ENCODE measurements at regions not wholly inside any gene's neighbourhood (a gene's known extent, or its start where the extent isn't known, plus 50 kb on each side); places are given as distances from the start of the nearest gene placed in this dataset.

DNA sequence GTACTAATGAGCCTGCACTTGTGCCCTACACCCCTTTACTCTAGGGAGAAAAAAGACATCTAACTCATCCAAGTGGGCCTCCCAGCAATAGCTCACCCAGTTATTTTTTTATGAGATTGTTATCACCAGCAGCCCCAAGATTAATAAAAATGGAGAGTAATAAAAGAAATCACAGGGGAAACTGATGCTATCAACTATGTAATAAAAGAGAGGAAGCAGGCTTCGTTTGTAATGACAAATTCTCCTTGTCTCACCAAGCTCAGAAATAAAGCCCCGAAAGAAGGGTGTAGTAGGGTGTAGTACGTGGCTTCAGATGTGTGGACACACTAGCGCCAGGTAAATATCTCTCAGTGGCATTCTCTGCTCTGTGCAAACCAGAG is 204.9 kb downstream of the USP12 start:
- Mint-ChIP-seq H3K27me3 (ENCODE audit: unreplicated experiment) (no peaks in the 10 kb centered on the region), H3K27ac (ENCODE audit: unreplicated experiment) (no peak overlapping the region), H3K4me1 (ENCODE audit: low read depth, unreplicated experiment) (peaks cover 21% of the 10 kb centered on the region), H3K4me3 (ENCODE audit: low read depth, unreplicated experiment) (no peak overlapping the region), H3K36me3 (ENCODE audit: insufficient read depth, unreplicated experiment) (no peaks in the 10 kb centered on the region), H3K9me3 (ENCODE audit: low read depth, unreplicated experiment) (no peaks in the 10 kb centered on the region)
- intact Hi-C loops (cut with micrococcal nuclease; ENCODE audit: unreplicated experiment): no loop called here
- no TSS peak for BruUV-seq (replicated peaks)
- no peak for TF ChIP-seq CTCF (IDR thresholded peaks at IDR 0.05; ENCODE audit: unreplicated experiment)
- CTCF ChIA-PET: no interaction called here
- DNase-seq: no peak

DNA sequence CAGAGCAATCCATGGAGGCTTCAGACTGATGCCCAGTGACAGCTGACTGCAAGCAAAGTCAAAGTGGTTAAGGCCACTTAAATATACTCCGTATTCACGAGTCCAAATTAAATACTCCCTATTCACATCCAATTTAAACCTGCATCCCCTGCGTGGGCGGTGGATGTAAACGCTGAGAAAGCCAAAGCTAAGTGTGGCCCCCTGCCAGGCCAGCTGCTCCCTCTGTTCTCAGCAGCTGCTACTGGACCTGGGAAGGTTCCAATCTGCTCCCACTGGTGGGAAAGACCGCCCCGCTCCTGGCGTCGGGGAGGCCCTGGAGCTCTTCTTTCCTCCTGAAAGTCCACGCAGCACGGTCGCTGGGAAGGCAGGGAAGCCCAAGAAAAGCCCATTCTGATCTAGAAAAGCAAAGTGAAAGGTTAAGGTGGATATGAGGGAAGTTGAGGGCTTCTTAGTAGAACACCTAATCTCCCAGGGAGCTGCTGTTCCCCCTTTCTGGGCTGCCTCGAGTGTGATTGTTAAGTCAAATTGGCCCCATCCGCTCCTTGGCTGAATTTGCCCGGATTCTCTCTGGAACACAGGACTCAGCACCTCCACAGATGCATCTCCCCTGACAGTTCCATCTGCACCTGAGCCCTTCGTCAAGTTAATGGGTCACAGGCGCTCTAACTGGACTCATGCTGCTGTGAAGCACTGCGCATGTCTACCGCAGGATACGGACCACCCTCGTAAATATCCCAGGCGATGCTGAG is 205.5 kb downstream of the USP12 start:
- no peak for TF ChIP-seq CTCF (IDR thresholded peaks at IDR 0.05; ENCODE audit: unreplicated experiment)
- Mint-ChIP-seq H3K9me3 (ENCODE audit: low read depth, unreplicated experiment) (no peaks in the 10 kb centered on the region), H3K36me3 (ENCODE audit: insufficient read depth, unreplicated experiment) (no peaks in the 10 kb centered on the region), H3K27me3 (ENCODE audit: unreplicated experiment) (no peaks in the 10 kb centered on the region), H3K4me3 (ENCODE audit: low read depth, unreplicated experiment) (no peak overlapping the region), H3K27ac (ENCODE audit: unreplicated experiment) (no peak overlapping the region), H3K4me1 (ENCODE audit: low read depth, unreplicated experiment) (peaks cover 21% of the 10 kb centered on the region)
- no TSS peak for BruUV-seq (replicated peaks)
- intact Hi-C loops (cut with micrococcal nuclease; ENCODE audit: unreplicated experiment): no loop called here
- CTCF ChIA-PET: no interaction called here
- no peak for DNase-seq

- Mint-ChIP-seq H3K9me3 (ENCODE audit: low read depth, unreplicated experiment) (no peaks in the 10 kb centered on the region), H3K27ac (ENCODE audit: unreplicated experiment) (peak overlapping the region; percentile 53), H3K27me3 (ENCODE audit: unreplicated experiment) (no peaks in the 10 kb centered on the region), H3K4me3 (ENCODE audit: low read depth, unreplicated experiment) (no peak overlapping the region), H3K36me3 (ENCODE audit: insufficient read depth, unreplicated experiment) (no peaks in the 10 kb centered on the region), H3K4me1 (ENCODE audit: low read depth, unreplicated experiment) (peaks cover 21% of the 10 kb centered on the region)
- DNase-seq: peak; percentile 42
- CTCF ChIA-PET: interaction anchor here (0.6 to 1.1 kb wide), 3 partner anchors 20 to 89 kb away, joined by 3 to 5 read pairs (median 4); no protein-coding TSS in a partner anchor
- no peak for TF ChIP-seq CTCF (IDR thresholded peaks at IDR 0.05; ENCODE audit: unreplicated experiment)
- intact Hi-C loops (cut with micrococcal nuclease; ENCODE audit: unreplicated experiment): no loop called here
- BruUV-seq (replicated peaks): no TSS peak
Observed at GRCh38 chr13:26964278-26965250, 204.0 kb upstream of the GPR12 start.

- intact Hi-C loops (cut with micrococcal nuclease; ENCODE audit: unreplicated experiment): no loop called here
- Mint-ChIP-seq H3K4me1 (ENCODE audit: low read depth, unreplicated experiment) (peaks cover 14% of the 10 kb centered on the region), H3K9me3 (ENCODE audit: low read depth, unreplicated experiment) (no peaks in the 10 kb centered on the region), H3K36me3 (ENCODE audit: insufficient read depth, unreplicated experiment) (no peaks in the 10 kb centered on the region), H3K4me3 (ENCODE audit: low read depth, unreplicated experiment) (no peak overlapping the region), H3K27ac (ENCODE audit: unreplicated experiment) (no peak overlapping the region), H3K27me3 (ENCODE audit: unreplicated experiment) (peaks cover 2% of the 10 kb centered on the region)
- TF ChIP-seq CTCF (IDR thresholded peaks at IDR 0.05; ENCODE audit: unreplicated experiment): no peak
- DNase-seq: no peak
- CTCF ChIA-PET: interaction anchor here (1.1 kb wide), 1 partner anchor 16 kb away, joined by 4 read pairs; no protein-coding TSS in a partner anchor
- no TSS peak for BruUV-seq (replicated peaks)
Observed at GRCh38 chr13:26962671-26963070, 202.1 kb upstream of the GPR12 start.

All from Calu3 (cell line).